K562 (cell line): ENCODE measurements at regions not wholly inside any gene's neighbourhood (a gene's known extent, or its start where the extent isn't known, plus 50 kb on each side); places are given as distances from the start of the nearest gene placed in this dataset.

Source experiments
- ATAC-seq: fragments of 200-7000 bp; cut with Tn5 transposase; 3 replicates; pipeline ENCODE4 v1.9.1; 2020; ENCODE audit warnings: moderate library complexity
- BruUV-seq: library from RNA; stranded (reverse); fragments of 400-500 nt; replicated peaks from 2 replicates; lab custom pipeline; 2021; lab: Mats Ljungman, UMichigan
- CTCF ChIA-PET: fragments of 300-600 bp; formaldehyde crosslinking; extraction: SDS; loops from one replicate; lab custom pipeline; 2021; ENCODE audit warnings: low intra/inter-chr PET ratio; lab: Yijun Ruan, JAX
- POLR2A ChIA-PET: fragments of 300-600, 350-650 bp; sonication (Branson Sonifier 250); formaldehyde crosslinking; extraction: SDS; loops from one replicate; lab custom pipeline; 2021; ENCODE audit warnings: antibody characterized with exemption, inconsistent platforms; lab: Yijun Ruan, JAX
- DNase-seq, 4 experiments: peaks; one replicate each; pipeline versions ENCODE4 v3.0.0 to v3.0.0-alpha.2; 2011 to 2018; ENCODE audit warnings: low spot score in 3 of 4, mixed read lengths in 3 of 4; ENCODE audit errors: extremely low read depth in 1 of 4
- FAIRE-seq: peaks from 2 replicates; lab custom pipeline; 2011; peaks lifted over from hg19 to GRCh38; lab: Jason Lieb, UNC
- H2AFZ ChIP-seq: 2 replicates; pipeline ENCODE4 v1.6.0; 2011; ENCODE audit warnings: low read depth, low read length, control low read depth, inconsistent platforms
- H3K27ac ChIP-seq: fragments of 200-600 bp; 3 replicates; pipeline ENCODE4 v1.8.0; 2011; ENCODE audit warnings: low read depth, mild to moderate bottlenecking, control low read depth, inconsistent platforms, low read length, moderate library complexity, mixed read lengths; ENCODE audit errors: extremely low read depth
- H3K27me3 ChIP-seq, 2 experiments: fragments of 300-600 bp in 1 of 2; 2 replicates in 1 of 2; 3 replicates in 1 of 2; pipeline versions ENCODE4 v1.6.0 to v1.8.0; 2011; ENCODE audit warnings: inconsistent platforms in 2 of 2, low read length in 2 of 2, mild to moderate bottlenecking in 1 of 2, mixed read lengths in 1 of 2, moderate library complexity in 1 of 2; ENCODE audit not compliant: control insufficient read depth in 2 of 2, insufficient read depth in 2 of 2
- H3K36me3 ChIP-seq: fragments of 300-600 bp; 3 replicates; pipeline ENCODE4 v1.8.0; 2011; ENCODE audit warnings: mild to moderate bottlenecking, low read length, inconsistent platforms; ENCODE audit not compliant: control insufficient read depth, insufficient read depth
- H3K4me1 ChIP-seq, 2 experiments: fragments of 200-600 bp in 1 of 2; replicated peaks in 1 of 2; 2 replicates in 1 of 2; 3 replicates in 1 of 2; pipeline versions ENCODE4 v1.5.1 to v1.8.0; 2011; ENCODE audit warnings: inconsistent platforms in 2 of 2, low read length in 2 of 2, mild to moderate bottlenecking in 1 of 2, mixed read lengths in 1 of 2, moderate library complexity in 1 of 2; ENCODE audit not compliant: control insufficient read depth in 2 of 2, insufficient read depth in 2 of 2
- H3K4me2 ChIP-seq: 2 replicates; pipeline ENCODE4 v1.6.1; 2011; ENCODE audit warnings: low read length, control low read depth, inconsistent platforms, mixed read lengths; ENCODE audit not compliant: insufficient read depth
- H3K4me3 ChIP-seq: fragments of 200-600 bp; sonication (generic), shearing (Covaris generic); 2 replicates; pipeline ENCODE4 v1.5.1; 2016; ENCODE audit warnings: control low read depth, inconsistent platforms
- H3K79me2 ChIP-seq: fragments of 200-600 bp; 3 replicates; pipeline ENCODE4 v1.8.0; 2011; ENCODE audit warnings: low read length, inconsistent platforms; ENCODE audit not compliant: control insufficient read depth, insufficient read depth
- H3K9ac ChIP-seq, 2 experiments: 2 replicates each; pipeline versions ENCODE4 v1.6.0 to v1.6.1; 2011; ENCODE audit warnings: low read depth in 2 of 2, low read length in 2 of 2, control low read depth in 1 of 2, inconsistent platforms in 1 of 2, mild to moderate bottlenecking in 1 of 2, mixed read lengths in 1 of 2; ENCODE audit not compliant: insufficient read depth in 1 of 2
- H3K9me1 ChIP-seq: one replicate; pipeline ENCODE4 v1.6.0; 2011; ENCODE audit warnings: inconsistent platforms, mild to moderate bottlenecking, low read length, moderate library complexity; ENCODE audit not compliant: control insufficient read depth, insufficient read depth
- H3K9me3 ChIP-seq: replicated peaks from 2 replicates; pipeline ENCODE4 v1.5.1; 2011; ENCODE audit warnings: low read depth, low read length, inconsistent platforms; ENCODE audit not compliant: control insufficient read depth, insufficient read depth
- H4K20me1 ChIP-seq: replicated peaks from 2 replicates; pipeline ENCODE4 v1.6.1; 2011; ENCODE audit warnings: low read length, inconsistent platforms, mixed read lengths; ENCODE audit not compliant: control insufficient read depth, insufficient read depth
- EWSR1 ChIP-seq: fragments of 450-650 bp; IDR thresholded peaks from 2 replicates; pipeline ENCODE4 v1.6.1; 2018; ENCODE audit warnings: borderline replicate concordance, mild to moderate bottlenecking, low read depth, moderate library complexity; ENCODE audit not compliant: partially characterized antibody
- HNRNPLL ChIP-seq: fragments of 200-400 bp; formaldehyde crosslinking; IDR thresholded peaks from 2 replicates; pipeline ENCODE4 v1.6.1; 2017; ENCODE audit warnings: low read length, low read depth, mild to moderate bottlenecking; ENCODE audit not compliant: poor library complexity, severe bottlenecking
- HOXB6 ChIP-seq: fragments of 250-450 bp; sonication (Bioruptor Pico); IDR thresholded peaks from 2 replicates; pipeline ENCODE4 v1.5.1; 2022; ENCODE audit warnings: mild to moderate bottlenecking, borderline replicate concordance
- KAT2B ChIP-seq: IDR thresholded peaks from one replicate; pipeline ENCODE4 v1.6.1; 2012; ENCODE audit warnings: low read depth, mild to moderate bottlenecking, control low read depth, inconsistent platforms, low read length, moderate library complexity
- SMARCC2 ChIP-seq: fragments of 450-650 bp; IDR thresholded peaks from 2 replicates; pipeline ENCODE4 v1.6.1; 2017; ENCODE audit warnings: antibody characterized with exemption, moderate library complexity, mild to moderate bottlenecking, low read depth
- VEZF1 ChIP-seq: fragments of 200-800 bp; sonication (Bioruptor generic); IDR thresholded peaks from 2 replicates; pipeline ENCODE4 v1.6.1; 2017; ENCODE audit warnings: missing genetic modification characterization, missing compliant biosample characterization
- ZNF143 ChIP-seq: sonication (generic); formaldehyde crosslinking; IDR thresholded peaks from 2 replicates; pipeline ENCODE4 v1.9.0; 2022; ENCODE audit warnings: mild to moderate bottlenecking, missing genetic modification reagents
- ZNF311 ChIP-seq: fragments of 250-450 bp; sonication (Bioruptor Pico); IDR thresholded peaks from 2 replicates; pipeline ENCODE4 v1.4.0; 2020; ENCODE audit warnings: mild to moderate bottlenecking, moderate library complexity
- ZNF699 ChIP-seq: fragments of 250-450 bp; sonication (Bioruptor Pico); IDR thresholded peaks from 2 replicates; pipeline ENCODE4 v1.8.0; 2021; ENCODE audit warnings: mild to moderate bottlenecking, moderate library complexity; ENCODE audit not compliant: insufficient replicate concordance
- ZNF764 ChIP-seq: fragments of 250-450 bp; sonication (Bioruptor Pico); IDR thresholded peaks from 2 replicates; pipeline ENCODE4 v1.4.0; 2020; ENCODE audit warnings: low read depth, mild to moderate bottlenecking, moderate library complexity
- ZNF766 ChIP-seq: fragments of 200-800 bp; sonication (Bioruptor generic); conservative IDR thresholded peaks from 2 replicates; pipeline ENCODE4 v1.6.1; 2016; ENCODE audit warnings: missing genetic modification characterization, missing compliant biosample characterization
- ZZZ3 ChIP-seq: fragments of 450-650 bp; IDR thresholded peaks from 2 replicates; pipeline ENCODE4 v1.6.1; 2016; ENCODE audit warnings: antibody characterized with exemption, mild to moderate bottlenecking, moderate library complexity
- WGBS: fragments of 100-300 bp; shearing (Covaris generic); methylation state at CpG from one replicate; pipeline ENCODE4 v1.1.6; 2016; ENCODE audit warnings: low coverage, mixed read lengths; ENCODE audit not compliant: insufficient coverage; ENCODE audit errors: missing lambda C conversion rate; 5-methylcytosine and 5-hydroxymethylcytosine counted together
- in situ Hi-C: fragments of 300-500 bp; cut with MboI; formaldehyde crosslinking; loops from 4 replicates; pipeline ENCODE4 v1.15.0; 2018; ENCODE audit warnings: inconsistent platforms, mixed read lengths
- intact Hi-C: fragments of 100-400 bp; cut with micrococcal nuclease; formaldehyde crosslinking; loops from 2 replicates; pipeline ENCODE4 v1.14.2; 2022

GRCh38 chr3:104906001-104906639 lies 460.6 kb upstream of the ALCAM start:
- WGBS: 7% methylated on average over 8 of the region's 17 CpGs
- no TSS peak for BruUV-seq
- H3K9ac ChIP-seq: no peak overlapping the region
- no peak overlapping the region for H3K4me3 ChIP-seq
- H3K9me3 ChIP-seq: no peaks in the 10 kb centered on the region
- CTCF ChIA-PET: no interaction called here
- H3K4me1 ChIP-seq: no peaks in the 10 kb centered on the region
- POLR2A ChIA-PET: no interaction called here
- H3K9me1 ChIP-seq: no peaks in the 10 kb centered on the region
- no peak overlapping the region for H3K27ac ChIP-seq
- no peak for FAIRE-seq
- H3K4me2 ChIP-seq: no peak overlapping the region
- no peaks in the 10 kb centered on the region for H4K20me1 ChIP-seq
- in situ Hi-C loops (no loop called here), intact Hi-C loops (no loop called here)
- ATAC-seq: no peak
- H2AFZ ChIP-seq: no peak overlapping the region
- DNase-seq: no peak
- H3K27me3 ChIP-seq: no peaks in the 10 kb centered on the region
- no peaks in the 10 kb centered on the region for H3K79me2 ChIP-seq
- no peaks in the 10 kb centered on the region for H3K36me3 ChIP-seq
- TF ChIP-seq ZNF311 (no peak), HOXB6 (CRISPR knock-in tag) (no peak), HNRNPLL (no peak), KAT2B (no peak), VEZF1 (CRISPR knock-in tag) (no peak), EWSR1 (no peak), ZNF766 (CRISPR knock-in tag) (no peak), ZNF143 (CRISPR knock-in tag) (no peak), ZZZ3 (no peak), ZNF699 (no peak), ZNF764 (CRISPR knock-in tag) (no peak), SMARCC2 (no peak)
